Endothelial cell of umbilical vein (primary cell): ENCODE measurements at regions not wholly inside any gene's neighbourhood (a gene's known extent, or its start where the extent isn't known, plus 50 kb on each side); places are given as distances from the start of the nearest gene placed in this dataset.

ENCODE experiments used
- EZH2 ChIP-seq: IDR thresholded peaks from 2 replicates; pipeline ENCODE4 v1.6.1; 2012; ENCODE audit warnings: borderline replicate concordance, low read depth, mild to moderate bottlenecking, moderate library complexity, low read length, inconsistent platforms; ENCODE audit not compliant: severe bottlenecking
- MAX ChIP-seq: IDR thresholded peaks from 2 replicates; pipeline ENCODE4 v1.6.1; 2011; ENCODE audit not compliant: insufficient read depth, insufficient read length
- MYC ChIP-seq: IDR thresholded peaks from one replicate; pipeline ENCODE4 v1.6.1; 2011; ENCODE audit warnings: mild to moderate bottlenecking, low read depth, low read length
- POLR2A ChIP-seq: IDR thresholded peaks from 2 replicates; pipeline ENCODE4 v1.6.1; 2012; ENCODE audit warnings: low read depth, mild to moderate bottlenecking, control low read depth, low read length
- TF ChIP-seq, protein P1 (sequence below), 2 donors: IDR thresholded peaks; 1 replicate in 1 of 2; 2 replicates in 1 of 2; pipeline ENCODE4 v1.5.1; 2011; ENCODE audit warnings: low read length in 2 of 2, mild to moderate bottlenecking in 2 of 2, moderate library complexity in 2 of 2, control low read depth in 1 of 2, inconsistent platforms in 1 of 2, low read depth in 1 of 2; ENCODE audit not compliant: insufficient read depth in 1 of 2; ENCODE audit errors: extremely low read depth in 1 of 2

- TF ChIP-seq, protein P1, sequence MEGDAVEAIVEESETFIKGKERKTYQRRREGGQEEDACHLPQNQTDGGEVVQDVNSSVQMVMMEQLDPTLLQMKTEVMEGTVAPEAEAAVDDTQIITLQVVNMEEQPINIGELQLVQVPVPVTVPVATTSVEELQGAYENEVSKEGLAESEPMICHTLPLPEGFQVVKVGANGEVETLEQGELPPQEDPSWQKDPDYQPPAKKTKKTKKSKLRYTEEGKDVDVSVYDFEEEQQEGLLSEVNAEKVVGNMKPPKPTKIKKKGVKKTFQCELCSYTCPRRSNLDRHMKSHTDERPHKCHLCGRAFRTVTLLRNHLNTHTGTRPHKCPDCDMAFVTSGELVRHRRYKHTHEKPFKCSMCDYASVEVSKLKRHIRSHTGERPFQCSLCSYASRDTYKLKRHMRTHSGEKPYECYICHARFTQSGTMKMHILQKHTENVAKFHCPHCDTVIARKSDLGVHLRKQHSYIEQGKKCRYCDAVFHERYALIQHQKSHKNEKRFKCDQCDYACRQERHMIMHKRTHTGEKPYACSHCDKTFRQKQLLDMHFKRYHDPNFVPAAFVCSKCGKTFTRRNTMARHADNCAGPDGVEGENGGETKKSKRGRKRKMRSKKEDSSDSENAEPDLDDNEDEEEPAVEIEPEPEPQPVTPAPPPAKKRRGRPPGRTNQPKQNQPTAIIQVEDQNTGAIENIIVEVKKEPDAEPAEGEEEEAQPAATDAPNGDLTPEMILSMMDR (IDR thresholded peaks at IDR 0.05; ENCODE audit: extremely low read depth in 1 of 2, insufficient read depth in 1 of 2, low read depth in 1 of 2, low read length in 2 of 2), result no peak
- TF ChIP-seq EZH2 (no peak), POLR2A (no peak), MAX (no peak), MYC (no peak)
Observed at GRCh38 chr5:25418319-25418859, 773.6 kb upstream of the CDH10 start.
